ENCODE measurements at regions not wholly inside any gene's neighbourhood (a gene's known extent, or its start where the extent isn't known, plus 50 kb on each side); places are given as distances from the start of the nearest gene placed in this dataset.
A peak's percentile ranks its signal among the peaks of the same experiment; 100 is the strongest.
"Not testable (repeated sequence)": the region's sequence is repeated elsewhere in the genome, so short reads cannot be mapped to it uniquely, and the experiment has no call there.

- DNase-seq, result no peak
Observed at GRCh38 chr10:8638088-8638672, 583.7 kb downstream of the GATA3 start.

- DNase-seq, result peak; percentile 0
Observed at GRCh38 chr10:8639486-8640185, 585.1 kb downstream of the GATA3 start.

- no peak for DNase-seq
Observed at GRCh38 chr10:8640301-8640700, 585.8 kb downstream of the GATA3 start.

GRCh38 chr10:8640878-8641277, 586.4 kb downstream of the GATA3 start:
- DNase-seq, result no peak

- DNase-seq, result no peak
Observed at GRCh38 chr10:8656261-8656660, 601.8 kb downstream of the GATA3 start.

- no peak for DNase-seq
Observed at GRCh38 chr10:8659982-8660381, 605.5 kb downstream of the GATA3 start.

- no peak for DNase-seq
Observed at GRCh38 chr10:8661886-8662285, 607.4 kb downstream of the GATA3 start.

GRCh38 chr10:8663131-8663530, 608.6 kb downstream of the GATA3 start:
- DNase-seq, result no peak

- DNase-seq, result no peak
Observed at GRCh38 chr10:8665322-8665721, 610.8 kb downstream of the GATA3 start.

GRCh38 chr10:8670461-8670860, 616.0 kb downstream of the GATA3 start:
- no peak for DNase-seq

GRCh38 chr10:8674230-8674629, 619.7 kb downstream of the GATA3 start:
- DNase-seq, result no peak

GRCh38 chr10:8677642-8678041, 623.2 kb downstream of the GATA3 start:
- no peak for DNase-seq

GRCh38 chr10:8684916-8685315, 630.4 kb downstream of the GATA3 start:
- DNase-seq, result not testable (repeated sequence)

GRCh38 chr10:8688881-8689280, 634.4 kb downstream of the GATA3 start:
- no peak for DNase-seq

GRCh38 chr10:8691498-8692017, 637.1 kb downstream of the GATA3 start:
- DNase-seq, result no peak

- not testable (repeated sequence) for DNase-seq
Observed at GRCh38 chr10:8693635-8694034, 639.1 kb downstream of the GATA3 start.

GRCh38 chr10:8696746-8697145, 642.3 kb downstream of the GATA3 start:
- DNase-seq, result no peak

- no peak for DNase-seq
Observed at GRCh38 chr10:8700689-8701088, 646.2 kb downstream of the GATA3 start.

GRCh38 chr10:8702181-8702580, 647.7 kb downstream of the GATA3 start:
- DNase-seq, result no peak

GRCh38 chr10:8705415-8705814, 650.9 kb downstream of the GATA3 start:
- no peak for DNase-seq

GRCh38 chr10:8712656-8713055, 658.2 kb downstream of the GATA3 start:
- no peak for DNase-seq

- no peak for DNase-seq
Observed at GRCh38 chr10:8719971-8720370, 665.5 kb downstream of the GATA3 start.

- no peak for DNase-seq
Observed at GRCh38 chr10:8721650-8722049, 667.2 kb downstream of the GATA3 start.

GRCh38 chr10:8722835-8723234, 668.3 kb downstream of the GATA3 start:
- DNase-seq, result no peak
